Uterus (tissue), 2 donors: ENCODE measurements at regions not wholly inside any gene's neighbourhood (a gene's known extent, or its start where the extent isn't known, plus 50 kb on each side); places are given as distances from the start of the nearest gene placed in this dataset.

Experiments
- POLR2A ChIP-seq, 2 donors: fragments of 450-650 bp; IDR thresholded peaks; one replicate each; pipeline ENCODE4 v1.6.1; 2016; ENCODE audit warnings: antibody characterized with exemption in 2 of 2, mild to moderate bottlenecking in 1 of 2, moderate library complexity in 1 of 2
- TF ChIP-seq, protein P1 (sequence below), 4 experiments: fragments of 200-600 bp in 2 of 4; fragments of 450-650 bp in 2 of 4; sonication (generic) in 2 of 4; IDR thresholded peaks; one replicate each; pipeline ENCODE4 v1.5.1; 2016 to 2019; ENCODE audit warnings: antibody characterized with exemption in 4 of 4, mild to moderate bottlenecking in 2 of 4, moderate library complexity in 1 of 4

DNA sequence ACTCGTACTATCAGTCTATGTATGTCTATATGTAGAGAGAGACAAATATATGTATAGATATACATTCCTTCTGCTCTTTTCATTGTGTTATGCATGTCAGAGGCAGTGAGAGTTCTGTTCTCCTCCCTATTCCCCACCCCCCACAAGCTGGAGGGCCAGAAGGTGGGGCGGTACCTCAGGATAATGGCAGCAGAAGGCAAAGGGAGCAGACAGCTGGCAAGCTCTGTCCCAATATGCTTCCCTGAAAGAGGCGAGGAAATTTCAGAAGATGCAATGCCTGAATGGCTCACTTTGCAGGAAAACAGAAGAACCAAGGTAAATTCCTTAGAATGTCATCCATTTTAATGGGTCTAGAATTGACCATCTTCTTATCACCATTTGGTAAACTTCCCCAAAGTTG is 114.4 kb downstream of the NAA11 start:
- TF ChIP-seq, protein P1, sequence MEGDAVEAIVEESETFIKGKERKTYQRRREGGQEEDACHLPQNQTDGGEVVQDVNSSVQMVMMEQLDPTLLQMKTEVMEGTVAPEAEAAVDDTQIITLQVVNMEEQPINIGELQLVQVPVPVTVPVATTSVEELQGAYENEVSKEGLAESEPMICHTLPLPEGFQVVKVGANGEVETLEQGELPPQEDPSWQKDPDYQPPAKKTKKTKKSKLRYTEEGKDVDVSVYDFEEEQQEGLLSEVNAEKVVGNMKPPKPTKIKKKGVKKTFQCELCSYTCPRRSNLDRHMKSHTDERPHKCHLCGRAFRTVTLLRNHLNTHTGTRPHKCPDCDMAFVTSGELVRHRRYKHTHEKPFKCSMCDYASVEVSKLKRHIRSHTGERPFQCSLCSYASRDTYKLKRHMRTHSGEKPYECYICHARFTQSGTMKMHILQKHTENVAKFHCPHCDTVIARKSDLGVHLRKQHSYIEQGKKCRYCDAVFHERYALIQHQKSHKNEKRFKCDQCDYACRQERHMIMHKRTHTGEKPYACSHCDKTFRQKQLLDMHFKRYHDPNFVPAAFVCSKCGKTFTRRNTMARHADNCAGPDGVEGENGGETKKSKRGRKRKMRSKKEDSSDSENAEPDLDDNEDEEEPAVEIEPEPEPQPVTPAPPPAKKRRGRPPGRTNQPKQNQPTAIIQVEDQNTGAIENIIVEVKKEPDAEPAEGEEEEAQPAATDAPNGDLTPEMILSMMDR (IDR thresholded peaks at IDR 0.05) = no peak
- no peak for TF ChIP-seq POLR2A (IDR thresholded peaks at IDR 0.05)
